Hematopoietic multipotent progenitor cell treated with erythropoietin and hydrocortisone succinate and interleukin-3 and kit ligand, for 6 days (in vitro differentiated cells): ENCODE measurements at regions not wholly inside any gene's neighbourhood (a gene's known extent, or its start where the extent isn't known, plus 50 kb on each side); places are given as distances from the start of the nearest gene placed in this dataset.

Experiments used
- DNase-seq: peaks from one replicate; pipeline ENCODE4 v3.0.0-alpha.2; 2015

GRCh38 chrX:39361736-39362135 lies 560.5 kb downstream of the MID1IP1 start:
- no peak for DNase-seq

DNA sequence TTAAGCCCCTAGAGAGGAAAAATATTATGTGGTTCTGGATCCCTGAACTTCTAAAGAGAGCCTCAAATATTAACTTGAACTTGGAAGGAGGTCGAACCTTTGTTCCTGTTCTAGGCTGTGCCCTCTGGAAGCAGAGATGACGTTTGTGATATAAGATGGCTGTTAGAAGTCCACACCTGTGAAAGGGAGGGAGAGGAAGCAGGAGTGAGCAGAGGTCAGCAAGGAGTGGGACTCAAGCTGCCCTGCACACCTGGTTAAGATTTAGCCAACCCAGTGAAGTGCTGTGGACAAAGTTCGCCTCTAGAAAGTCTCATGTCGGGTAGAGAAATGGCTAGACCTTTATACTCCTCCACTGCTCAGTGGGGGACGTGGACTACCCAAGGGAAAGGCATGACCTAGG lies 566.2 kb downstream of the MID1IP1 start:
- DNase-seq = no peak

DNA sequence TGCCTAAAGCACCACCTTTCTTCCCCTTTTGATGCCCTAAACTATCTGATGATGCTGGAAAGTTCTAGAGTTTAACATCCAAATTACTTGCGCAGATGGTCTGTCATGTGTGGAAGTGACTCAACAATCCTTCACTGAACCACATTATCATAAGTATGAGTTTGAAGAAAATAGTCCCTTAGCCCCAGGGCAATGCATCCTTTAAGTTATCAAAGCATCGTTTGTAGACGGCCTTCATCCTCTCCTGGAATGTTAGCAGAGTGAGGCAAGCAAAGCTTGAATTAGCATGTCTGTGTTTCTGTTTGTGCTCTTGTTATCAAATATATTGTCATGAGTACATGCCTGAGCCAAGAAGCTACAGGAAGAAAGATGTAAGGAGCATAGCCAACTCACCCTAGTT lies 570.9 kb downstream of the MID1IP1 start:
- DNase-seq = no peak

GRCh38 chrX:39377157-39377556 lies 575.9 kb downstream of the MID1IP1 start:
- no peak for DNase-seq

- no peak for DNase-seq
Observed at GRCh38 chrX:39377773-39378172, 576.5 kb downstream of the MID1IP1 start.

- DNase-seq = no peak
Observed at GRCh38 chrX:39381422-39381821, 580.2 kb downstream of the MID1IP1 start.

DNA sequence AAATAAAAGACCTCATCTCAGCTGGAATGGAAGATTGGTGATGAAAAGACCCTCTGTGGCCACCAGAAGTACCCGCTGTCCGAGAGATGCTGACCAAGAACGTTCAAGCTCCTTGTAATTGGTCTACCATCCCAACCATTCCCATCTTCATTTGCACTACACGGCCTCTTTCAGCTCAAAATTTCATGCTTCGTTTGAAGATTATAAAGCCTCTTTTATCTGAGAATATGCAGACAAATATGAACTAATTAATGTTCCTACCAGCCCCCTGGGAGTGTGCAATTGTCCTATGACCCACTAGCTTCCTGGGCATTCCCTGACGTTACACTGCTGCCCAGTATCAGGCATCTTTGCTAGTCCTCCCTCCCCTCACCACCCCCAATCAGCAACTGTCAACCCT lies 583.7 kb downstream of the MID1IP1 start:
- no peak for DNase-seq

GRCh38 chrX:39388730-39389129 lies 587.5 kb downstream of the MID1IP1 start:
- no peak for DNase-seq

GRCh38 chrX:39396358-39396995 lies 595.2 kb downstream of the MID1IP1 start:
- no peak for DNase-seq

DNA sequence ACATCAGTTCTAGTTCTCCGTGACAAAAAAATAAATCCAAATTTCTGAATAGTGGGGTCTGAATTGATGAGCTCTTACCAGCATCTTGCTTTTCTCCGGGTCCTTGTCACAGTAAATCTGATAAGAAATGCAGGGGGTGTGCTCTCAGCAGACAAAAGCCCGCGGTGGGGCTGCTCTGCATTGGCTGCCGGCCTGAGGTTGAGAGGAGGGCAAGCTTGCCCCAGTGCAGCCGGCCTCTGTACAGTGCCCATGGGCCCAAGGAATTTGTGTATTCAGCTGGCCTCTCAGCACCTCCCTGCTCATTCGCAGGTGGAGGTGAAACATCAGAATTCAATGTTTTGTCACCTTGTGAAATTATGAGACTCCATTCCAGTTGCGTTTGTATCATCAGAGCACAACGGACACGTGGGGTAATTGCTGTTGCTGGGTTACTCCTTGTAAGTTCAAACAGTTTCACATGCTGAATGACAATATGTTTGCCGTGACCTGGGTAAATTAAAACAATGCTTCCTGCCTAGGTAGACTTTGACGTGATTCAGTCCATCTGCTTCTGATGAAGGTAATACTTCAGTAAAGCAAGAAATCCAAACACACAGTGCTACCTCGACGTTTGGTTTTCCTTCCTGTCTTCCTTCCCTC lies 596.4 kb downstream of the MID1IP1 start:
- no peak for DNase-seq

GRCh38 chrX:39398215-39398962 lies 597.1 kb downstream of the MID1IP1 start:
- no peak for DNase-seq

GRCh38 chrX:39398963-39399261 lies 597.7 kb downstream of the MID1IP1 start:
- DNase-seq = no peak

GRCh38 chrX:39399387-39399786 lies 598.1 kb downstream of the MID1IP1 start:
- no peak for DNase-seq

DNA sequence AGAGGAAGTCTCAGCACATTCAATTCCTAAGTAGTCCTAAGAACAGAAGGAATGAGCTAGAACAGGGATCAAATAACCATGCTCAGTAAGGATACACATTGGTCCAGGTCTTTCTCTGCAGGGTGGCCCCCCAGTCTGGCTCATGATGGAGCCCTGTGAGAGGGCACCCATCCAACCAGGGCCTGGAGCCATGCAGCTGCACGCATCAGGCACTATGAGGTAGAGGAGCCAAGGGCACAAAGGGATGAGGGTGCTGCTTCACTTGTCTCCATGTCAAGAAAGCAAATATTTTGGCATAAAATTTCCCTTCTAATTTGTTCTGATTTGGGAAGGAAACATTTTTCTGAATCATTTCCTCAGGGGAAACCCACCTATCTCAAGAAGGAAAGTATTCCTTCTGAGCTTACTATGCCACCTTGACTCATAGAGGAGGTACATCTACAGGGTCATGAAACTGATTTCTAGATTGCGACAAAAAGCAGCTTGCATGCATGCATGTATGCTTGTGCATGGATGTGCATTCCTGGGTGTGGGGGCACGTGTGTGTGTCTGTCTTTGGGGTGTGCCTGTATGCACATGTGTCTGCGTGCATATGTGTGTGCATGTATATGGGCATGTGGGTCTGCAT lies 600.3 kb downstream of the MID1IP1 start:
- no peak for DNase-seq

GRCh38 chrX:39402158-39402557 lies 600.9 kb downstream of the MID1IP1 start:
- DNase-seq = no peak

- DNase-seq = no peak
Observed at GRCh38 chrX:39406799-39407198, 605.5 kb downstream of the MID1IP1 start.

- DNase-seq = no peak
Observed at GRCh38 chrX:39409246-39409917, 608.1 kb downstream of the MID1IP1 start.

DNA sequence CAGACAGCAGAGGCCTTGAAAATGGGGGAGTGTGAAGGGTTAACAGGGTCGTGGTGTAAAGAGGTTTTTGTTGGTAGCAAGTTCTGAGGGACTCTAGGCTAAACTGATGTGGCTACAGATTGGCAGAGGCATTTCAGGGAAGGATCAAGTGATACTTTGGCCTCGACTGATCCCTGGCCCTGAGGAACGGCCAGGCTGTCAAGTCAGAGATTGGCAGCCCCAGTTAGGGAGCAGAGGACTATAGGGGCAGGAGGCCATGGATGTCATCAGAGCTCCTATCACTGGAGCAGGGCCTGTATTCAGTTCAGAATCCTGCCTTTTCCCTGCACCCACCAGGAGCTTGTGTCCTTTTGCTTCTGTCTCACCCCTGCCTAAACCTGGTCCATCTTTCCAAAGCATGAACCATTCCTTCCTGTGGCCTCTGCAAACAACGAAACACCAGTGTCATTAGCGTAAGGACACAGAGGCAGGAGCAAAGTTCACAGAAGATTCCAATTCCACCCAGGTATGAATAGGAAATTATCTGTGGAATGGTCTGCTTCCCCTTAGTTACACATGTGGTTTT lies 613.1 kb downstream of the MID1IP1 start:
- DNase-seq = no peak

- DNase-seq = no peak
Observed at GRCh38 chrX:39416547-39417260, 615.4 kb downstream of the MID1IP1 start.

DNA sequence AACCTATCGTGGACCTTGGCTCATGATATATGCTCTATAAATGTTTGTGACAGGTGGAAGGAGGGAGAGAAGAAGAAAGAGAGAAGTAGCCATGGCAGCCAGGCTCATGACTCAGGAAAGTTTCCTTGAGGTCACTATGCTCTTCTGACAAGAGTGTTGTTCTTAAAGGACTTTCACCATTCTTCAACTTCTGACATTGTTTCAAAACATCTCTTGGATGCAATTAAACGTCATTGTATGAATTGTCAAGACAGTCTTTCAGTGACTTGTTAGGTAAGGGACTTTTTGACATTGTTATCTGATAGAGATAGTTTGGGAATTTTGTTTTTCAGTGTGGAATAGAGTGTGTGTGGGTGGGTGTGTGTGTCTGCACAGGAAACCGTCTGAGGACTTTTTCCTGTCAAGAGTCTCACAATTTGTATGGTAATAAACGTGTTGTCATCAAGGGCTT lies 617.0 kb downstream of the MID1IP1 start:
- DNase-seq = no peak

DNA sequence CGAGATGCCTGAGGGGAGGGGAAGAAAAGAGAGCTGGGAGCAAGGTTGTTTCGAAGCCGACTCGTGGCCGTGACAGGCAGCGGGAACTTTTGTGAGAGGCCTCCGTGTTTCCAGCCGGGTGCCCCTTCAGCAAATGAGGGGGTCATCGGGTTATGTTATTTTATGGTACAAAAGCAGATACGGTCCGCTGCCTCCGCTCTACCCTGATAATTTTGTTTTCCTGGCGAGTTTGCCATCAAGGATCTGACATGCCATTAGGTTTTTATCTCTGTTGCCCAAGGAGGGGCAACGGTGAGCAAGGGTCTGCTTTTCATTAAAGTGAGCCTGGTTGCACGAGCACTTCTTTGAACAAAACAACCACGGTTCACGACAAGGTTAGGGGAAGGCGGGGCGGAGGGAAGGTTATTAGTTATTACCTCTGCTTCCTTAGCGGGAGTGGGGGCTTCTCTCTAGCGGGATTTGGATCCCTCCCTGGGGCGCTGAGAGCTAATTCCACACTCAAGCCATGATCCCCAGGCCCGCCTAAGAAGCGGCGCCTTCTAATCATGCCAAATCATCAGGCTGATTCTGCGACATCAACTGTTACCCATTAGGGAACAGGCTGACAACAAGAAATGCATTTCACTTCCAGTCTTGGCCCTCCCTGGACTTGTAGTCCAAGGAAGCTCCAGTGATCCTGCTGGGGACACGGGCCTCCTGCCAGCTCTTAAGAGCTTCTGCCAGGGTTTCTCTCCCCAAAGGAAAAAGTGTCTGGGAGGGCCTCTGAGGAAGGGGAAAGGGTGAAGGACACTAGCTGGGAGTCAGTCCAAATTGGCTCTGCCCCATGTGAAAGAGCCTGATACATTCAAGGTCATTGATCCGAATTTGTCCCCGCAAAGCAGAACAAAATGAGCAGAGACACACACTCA lies 617.7 kb downstream of the MID1IP1 start:
- no peak for DNase-seq
